Kidney (tissue), 13 donors: ENCODE measurements at regions not wholly inside any gene's neighbourhood (a gene's known extent, or its start where the extent isn't known, plus 50 kb on each side); places are given as distances from the start of the nearest gene placed in this dataset.

Experiments used
- DNase-seq, 5 donors: peaks; one replicate each; pipeline ENCODE4 v3.0.0-alpha.2; 2013 to 2020
- FAIRE-seq: peaks from 2 replicates; lab custom pipeline; 2012; peaks lifted over from hg19 to GRCh38; lab: Jason Lieb, UNC
- H3K27ac ChIP-seq, 2 donors: one replicate each; pipeline ENCODE4 v1.7.0; 2013; ENCODE audit warnings: low read depth in 2 of 2, low read length in 2 of 2, inconsistent platforms in 1 of 2
- H3K27me3 ChIP-seq: one replicate; pipeline ENCODE4 v1.7.1; 2013; ENCODE audit warnings: low read length, inconsistent platforms; ENCODE audit not compliant: control insufficient read depth, insufficient read depth
- H3K36me3 ChIP-seq, 3 donors: one replicate each; pipeline versions ENCODE4 v1.7.0 to v1.7.1; 2013; ENCODE audit warnings: low read length in 3 of 3, control low read depth in 1 of 3, inconsistent platforms in 1 of 3; ENCODE audit not compliant: insufficient read depth in 3 of 3, control insufficient read depth in 2 of 3
- H3K4me1 ChIP-seq, 3 donors: one replicate each; pipeline versions ENCODE4 v1.7.0 to v1.7.1; 2013; ENCODE audit warnings: low read length in 3 of 3, inconsistent platforms in 1 of 3, low read depth in 1 of 3; ENCODE audit not compliant: control insufficient read depth in 2 of 3, insufficient read depth in 2 of 3
- H3K4me3 ChIP-seq, 3 donors: one replicate each; pipeline versions ENCODE4 v1.7.0 to v1.8.1; 2013; ENCODE audit warnings: low read length in 3 of 3, control low read depth in 1 of 3, inconsistent platforms in 1 of 3
- H3K9ac ChIP-seq, 3 donors: one replicate each; pipeline versions ENCODE4 v1.7.0 to v1.7.1; 2013; ENCODE audit warnings: low read length in 3 of 3, control low read depth in 1 of 3, inconsistent platforms in 1 of 3
- H3K9me3 ChIP-seq, 3 donors: one replicate each; pipeline versions ENCODE4 v1.7.0 to v1.7.1; 2013; ENCODE audit warnings: low read length in 3 of 3, control low read depth in 1 of 3, inconsistent platforms in 1 of 3; ENCODE audit not compliant: control insufficient read depth in 2 of 3, insufficient read depth in 1 of 3
- intact Hi-C: fragments of 100-400 bp; cut with DNase I; formaldehyde crosslinking; loops from one replicate; pipeline ENCODE4 v1.11.1; 2022
- TF ChIP-seq, protein P1 (sequence below): IDR thresholded peaks from 3 replicates; pipeline ENCODE4 v1.5.1; 2012; ENCODE audit warnings: mild to moderate bottlenecking, moderate library complexity, borderline replicate concordance; ENCODE audit not compliant: insufficient read depth; ENCODE audit errors: extremely low read depth
- donor health status: control.
- donor health status: control.
- donor health status: control.
- donor health status: control.
- donor health status: control.
- donor health status: DM: yes; HTN: yes; CAD: no.
- donor health status: Normal renal cell carcinoma (clear cell type).

DNA sequence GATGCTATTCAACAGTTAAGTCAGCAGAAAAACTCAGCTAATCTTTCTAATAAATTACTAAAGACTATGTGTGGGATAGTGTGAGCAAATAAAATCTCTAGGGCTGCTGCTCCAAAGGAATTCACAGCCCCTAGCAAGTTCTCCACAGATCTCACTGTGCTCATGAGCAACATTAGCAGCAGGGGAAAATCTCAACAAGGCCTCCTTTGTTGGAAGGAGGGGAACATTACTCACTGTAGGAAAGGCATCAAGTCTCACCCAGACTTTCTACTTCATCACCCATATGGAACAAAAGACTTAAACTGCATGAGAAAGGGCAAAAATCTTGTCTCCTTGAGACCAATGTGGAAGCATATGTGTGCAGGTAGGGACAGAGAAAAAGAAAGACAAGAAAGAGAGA is 726.4 kb upstream of the SLC35B3 start:
- Histone ChIP-seq H3K4me1 (no peaks in the 10 kb centered on the region), H3K9ac (no peak overlapping the region), H3K4me3 (no peak overlapping the region), H3K9me3 (peaks cover 0 to 10% (median 0%) of the 10 kb centered on the region in 3 donors), H3K27me3 (no peaks in the 10 kb centered on the region), H3K36me3 (no peaks in the 10 kb centered on the region), H3K27ac (no peak overlapping the region)
- no peak for DNase-seq
- no peak for FAIRE-seq
- intact Hi-C loops: no loop called here
- TF ChIP-seq, protein P1, sequence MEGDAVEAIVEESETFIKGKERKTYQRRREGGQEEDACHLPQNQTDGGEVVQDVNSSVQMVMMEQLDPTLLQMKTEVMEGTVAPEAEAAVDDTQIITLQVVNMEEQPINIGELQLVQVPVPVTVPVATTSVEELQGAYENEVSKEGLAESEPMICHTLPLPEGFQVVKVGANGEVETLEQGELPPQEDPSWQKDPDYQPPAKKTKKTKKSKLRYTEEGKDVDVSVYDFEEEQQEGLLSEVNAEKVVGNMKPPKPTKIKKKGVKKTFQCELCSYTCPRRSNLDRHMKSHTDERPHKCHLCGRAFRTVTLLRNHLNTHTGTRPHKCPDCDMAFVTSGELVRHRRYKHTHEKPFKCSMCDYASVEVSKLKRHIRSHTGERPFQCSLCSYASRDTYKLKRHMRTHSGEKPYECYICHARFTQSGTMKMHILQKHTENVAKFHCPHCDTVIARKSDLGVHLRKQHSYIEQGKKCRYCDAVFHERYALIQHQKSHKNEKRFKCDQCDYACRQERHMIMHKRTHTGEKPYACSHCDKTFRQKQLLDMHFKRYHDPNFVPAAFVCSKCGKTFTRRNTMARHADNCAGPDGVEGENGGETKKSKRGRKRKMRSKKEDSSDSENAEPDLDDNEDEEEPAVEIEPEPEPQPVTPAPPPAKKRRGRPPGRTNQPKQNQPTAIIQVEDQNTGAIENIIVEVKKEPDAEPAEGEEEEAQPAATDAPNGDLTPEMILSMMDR: no peak

DNA sequence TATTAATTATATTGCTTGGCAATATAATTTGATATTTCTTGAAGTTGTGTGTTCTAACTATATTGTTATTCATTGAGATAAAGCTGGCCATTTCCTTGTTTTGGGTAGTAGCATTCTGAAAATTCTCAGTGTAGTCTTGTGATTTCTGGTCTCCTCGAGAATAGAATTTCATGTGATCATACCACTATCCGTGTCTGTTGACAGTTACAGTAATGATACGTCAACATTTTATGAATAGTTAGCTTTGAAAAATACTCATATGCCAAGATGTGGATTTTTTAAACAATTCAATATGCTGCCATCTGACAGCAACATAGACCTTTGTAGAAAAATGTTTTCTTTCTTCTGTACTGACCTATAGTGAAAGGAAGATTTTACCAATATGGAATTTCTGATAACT is 723.7 kb upstream of the SLC35B3 start:
- H3K27ac ChIP-seq: no peak overlapping the region
- no peak overlapping the region for H3K9ac ChIP-seq
- no peak overlapping the region for H3K4me3 ChIP-seq
- peaks cover 0 to 6% (median 0%) of the 10 kb centered on the region in 3 donors for H3K9me3 ChIP-seq
- TF ChIP-seq, protein P1: no peak
- no peaks in the 10 kb centered on the region for H3K27me3 ChIP-seq
- no peaks in the 10 kb centered on the region for H3K4me1 ChIP-seq
- FAIRE-seq (no peak), DNase-seq (no peak)
- intact Hi-C loops: no loop called here
- H3K36me3 ChIP-seq: no peaks in the 10 kb centered on the region

DNA sequence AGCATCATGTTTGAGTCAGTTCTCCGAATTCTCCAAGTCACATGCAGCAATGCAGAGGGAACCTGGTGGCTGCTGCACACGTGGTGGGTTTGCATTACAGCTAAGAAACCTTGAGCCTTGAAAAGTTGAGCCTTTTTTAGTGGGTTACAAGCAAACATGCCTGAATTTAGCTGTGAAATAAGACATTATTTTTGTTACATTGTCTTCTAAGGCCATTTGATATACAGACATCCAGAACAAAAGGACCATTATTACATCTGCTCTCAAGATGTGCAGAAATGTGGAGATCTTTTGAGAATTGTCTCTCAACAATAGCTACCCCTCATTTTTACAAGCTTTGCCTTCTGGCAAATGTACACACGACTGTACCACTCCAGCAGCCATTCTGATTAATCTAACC is 720.5 kb upstream of the SLC35B3 start:
- Histone ChIP-seq H3K27me3 (no peaks in the 10 kb centered on the region), H3K9ac (no peak overlapping the region), H3K4me3 (no peak overlapping the region), H3K4me1 (no peaks in the 10 kb centered on the region), H3K9me3 (no peaks in the 10 kb centered on the region), H3K27ac (no peak overlapping the region), H3K36me3 (no peaks in the 10 kb centered on the region)
- TF ChIP-seq, protein P1: no peak
- intact Hi-C loops: no loop called here
- FAIRE-seq (no peak), DNase-seq (no peak)

DNA sequence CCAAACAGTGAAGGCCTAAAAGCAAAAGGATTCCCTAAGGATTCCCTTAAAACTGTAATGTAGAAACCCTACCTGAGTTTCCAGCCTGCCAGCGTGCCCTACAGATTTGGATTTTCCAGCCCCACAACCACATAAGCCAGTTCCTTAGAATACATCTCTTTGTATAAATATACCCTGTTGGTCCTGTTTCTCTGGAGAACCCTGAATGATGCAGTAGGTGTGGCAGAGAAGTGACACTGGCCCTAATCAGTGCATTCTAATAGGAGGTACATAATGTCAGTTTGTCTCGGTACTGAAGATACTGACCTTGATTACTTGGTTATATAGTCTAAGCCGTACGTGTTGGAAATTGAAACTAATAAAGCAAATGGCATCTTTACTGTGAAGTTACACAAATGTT is 707.8 kb upstream of the SLC35B3 start:
- intact Hi-C loops: no loop called here
- H3K36me3 ChIP-seq: no peaks in the 10 kb centered on the region
- no peak overlapping the region for H3K27ac ChIP-seq
- TF ChIP-seq, protein P1: no peak
- no peak for DNase-seq
- H3K9ac ChIP-seq: no peak overlapping the region
- no peak for FAIRE-seq
- H3K9me3 ChIP-seq: peaks cover 0 to 7% (median 3%) of the 10 kb centered on the region in 3 donors
- no peak overlapping the region for H3K4me3 ChIP-seq
- no peaks in the 10 kb centered on the region for H3K27me3 ChIP-seq
- no peaks in the 10 kb centered on the region for H3K4me1 ChIP-seq
